ENCODE measurements at regions not wholly inside any gene's neighbourhood (a gene's known extent, or its start where the extent isn't known, plus 50 kb on each side); places are given as distances from the start of the nearest gene placed in this dataset.

- TF ChIP-seq CTCF (IDR thresholded peaks at IDR 0.05): no peak
- no peak for TF ChIP-seq POLR2A (IDR thresholded peaks at IDR 0.05)
Measured at GRCh38 chr2:236464140-236464539, 105.5 kb upstream of the ACKR3 start.
